Astrocyte (in vitro differentiated cells and primary cell): ENCODE measurements at regions not wholly inside any gene's neighbourhood (a gene's known extent, or its start where the extent isn't known, plus 50 kb on each side); places are given as distances from the start of the nearest gene placed in this dataset.

Experiments used
- CTCF ChIP-seq: IDR thresholded peaks from 2 replicates; pipeline ENCODE4 v1.5.1; 2011; ENCODE audit warnings: low read depth, mild to moderate bottlenecking, inconsistent platforms, low read length, moderate library complexity; ENCODE audit not compliant: insufficient read depth
- EZH2 ChIP-seq: IDR thresholded peaks from 2 replicates; pipeline ENCODE4 v1.6.1; 2012; ENCODE audit warnings: mild to moderate bottlenecking, low read length, inconsistent platforms; ENCODE audit not compliant: insufficient read depth

GRCh38 chr1:60822252-60822651, 260.1 kb upstream of the NFIA start:
- TF ChIP-seq CTCF (no peak), EZH2 (no peak)
